Stimulated activated CD4-positive, alpha-beta T cell treated with anti-CD3 and anti-CD28 coated beads, TNF-alpha, amount 100 ng/mL, for 4 hours (primary cell): ENCODE measurements at regions not wholly inside any gene's neighbourhood (a gene's known extent, or its start where the extent isn't known, plus 50 kb on each side); places are given as distances from the start of the nearest gene placed in this dataset.

ENCODE experiments used
- DNase-seq, 3 experiments: peaks; one replicate each; pipeline ENCODE4 v3.0.0-alpha.2; 2020; ENCODE audit warnings: low read depth in 3 of 3

- no peak for DNase-seq
Observed at GRCh38 chr5:74916831-74917710, 50.9 kb upstream of the FAM169A start.
